ENCODE measurements at regions not wholly inside any gene's neighbourhood (a gene's known extent, or its start where the extent isn't known, plus 50 kb on each side); places are given as distances from the start of the nearest gene placed in this dataset.

GRCh38 chr3:161851941-161852566, 355.4 kb downstream of the OTOL1 start:
- DNase-seq (peak; percentile 64), ATAC-seq (no peak)

GRCh38 chr3:161852744-161853143, 356.1 kb downstream of the OTOL1 start:
- Mint-ChIP-seq H3K4me1 (no peaks in the 10 kb centered on the region), H3K4me3 (no peak overlapping the region), H3K36me3 (ENCODE audit: low read depth) (no peaks in the 10 kb centered on the region), H3K27me3 (no peaks in the 10 kb centered on the region), H3K9me3 (ENCODE audit: low read depth) (no peaks in the 10 kb centered on the region), H3K27ac (no peak overlapping the region)
- DNase-seq, result no peak
- ChIA-PET CTCF (no interaction called here), POLR2A (no interaction called here)
- intact Hi-C loops (cut with DNase I, micrococcal nuclease), result loop anchor here in 1 of 2 experiments (2.0 to 10.0 kb wide), 2 partner anchors 342 to 1638 kb away; no protein-coding TSS in a partner anchor
- no peak for ATAC-seq

More at GRCh38 chr3:161851941-161852566, 355.4 kb downstream of the OTOL1 start:
- ChIA-PET POLR2A (no interaction called here), CTCF (no interaction called here)
- Mint-ChIP-seq H3K4me3 (no peak overlapping the region), H3K9me3 (ENCODE audit: low read depth) (no peaks in the 10 kb centered on the region), H3K27me3 (no peaks in the 10 kb centered on the region), H3K4me1 (no peaks in the 10 kb centered on the region), H3K36me3 (ENCODE audit: low read depth) (no peaks in the 10 kb centered on the region), H3K27ac (no peak overlapping the region)
- intact Hi-C loops (cut with DNase I, micrococcal nuclease), result loop anchor here in 1 of 2 experiments (2.0 to 10.0 kb wide), 2 partner anchors 343 to 1639 kb away; no protein-coding TSS in a partner anchor

GRCh38 chr3:161854232-161854771, 357.7 kb downstream of the OTOL1 start:
- intact Hi-C loops (cut with DNase I, micrococcal nuclease), result loop anchor here in 1 of 2 experiments (10.0 kb wide), 1 partner anchor 340 kb away; no protein-coding TSS in a partner anchor
- no peaks in the 10 kb centered on the region for H3K27me3 Mint-ChIP-seq
- POLR2A ChIA-PET, result no interaction called here

GRCh38 chr3:161859057-161859456, 362.4 kb downstream of the OTOL1 start:
- no peaks in the 10 kb centered on the region for H3K27me3 Mint-ChIP-seq
- intact Hi-C loops (cut with DNase I, micrococcal nuclease), result loop anchor here in 1 of 2 experiments (10.0 kb wide), 1 partner anchor 336 kb away; no protein-coding TSS in a partner anchor
- H3K4me3 Mint-ChIP-seq, result no peak overlapping the region
- POLR2A ChIA-PET, result no interaction called here
- CTCF ChIA-PET, result interaction anchor here (1.0 kb wide), 1 partner anchor 13 kb away, joined by 3 read pairs; no protein-coding TSS in a partner anchor
- no peaks in the 10 kb centered on the region for H3K9me3 Mint-ChIP-seq (ENCODE audit: low read depth)
- H3K36me3 Mint-ChIP-seq (ENCODE audit: low read depth), result no peaks in the 10 kb centered on the region
- H3K27ac Mint-ChIP-seq, result no peak overlapping the region
- DNase-seq, result no peak
- H3K4me1 Mint-ChIP-seq, result no peaks in the 10 kb centered on the region
- ATAC-seq, result no peak

More at GRCh38 chr3:161854232-161854771, 357.7 kb downstream of the OTOL1 start:
- no peaks in the 10 kb centered on the region for H3K4me1 Mint-ChIP-seq
- CTCF ChIA-PET, result interaction anchor here (1.0 kb wide), 1 partner anchor 54 kb away, joined by 4 read pairs; no protein-coding TSS in a partner anchor
- no peaks in the 10 kb centered on the region for H3K36me3 Mint-ChIP-seq (ENCODE audit: low read depth)
- H3K4me3 Mint-ChIP-seq, result no peak overlapping the region
- H3K27ac Mint-ChIP-seq, result no peak overlapping the region
- peak; percentile 49 for DNase-seq
- ATAC-seq, result no peak
- H3K9me3 Mint-ChIP-seq (ENCODE audit: low read depth), result no peaks in the 10 kb centered on the region

GRCh38 chr3:161859865-161860450, 363.4 kb downstream of the OTOL1 start:
- CTCF ChIA-PET, result no interaction called here
- DNase-seq (no peak), ATAC-seq (no peak)
- Mint-ChIP-seq H3K4me3 (no peak overlapping the region), H3K9me3 (ENCODE audit: low read depth) (no peaks in the 10 kb centered on the region), H3K27ac (no peak overlapping the region), H3K36me3 (ENCODE audit: low read depth) (no peaks in the 10 kb centered on the region), H3K4me1 (no peaks in the 10 kb centered on the region), H3K27me3 (no peaks in the 10 kb centered on the region)
- POLR2A ChIA-PET, result no interaction called here
- intact Hi-C loops (cut with DNase I, micrococcal nuclease), result loop anchor here in 1 of 2 experiments (10.0 kb wide), 1 partner anchor 335 kb away; no protein-coding TSS in a partner anchor

GRCh38 chr3:161863775-161864174, 367.2 kb downstream of the OTOL1 start:
- Mint-ChIP-seq H3K36me3 (ENCODE audit: low read depth) (no peaks in the 10 kb centered on the region), H3K9me3 (ENCODE audit: low read depth) (no peaks in the 10 kb centered on the region), H3K4me3 (no peak overlapping the region), H3K27ac (no peak overlapping the region), H3K27me3 (no peaks in the 10 kb centered on the region), H3K4me1 (no peaks in the 10 kb centered on the region)
- ATAC-seq, result no peak
- CTCF ChIA-PET, result no interaction called here
- intact Hi-C loops (cut with DNase I, micrococcal nuclease), result no loop called here
- no peak for DNase-seq
- POLR2A ChIA-PET, result no interaction called here

GRCh38 chr3:161866176-161866575, 369.6 kb downstream of the OTOL1 start:
- Mint-ChIP-seq H3K27ac (no peak overlapping the region), H3K9me3 (ENCODE audit: low read depth) (no peaks in the 10 kb centered on the region), H3K27me3 (no peaks in the 10 kb centered on the region), H3K4me1 (no peaks in the 10 kb centered on the region), H3K36me3 (ENCODE audit: low read depth) (no peaks in the 10 kb centered on the region), H3K4me3 (no peak overlapping the region)
- ChIA-PET POLR2A (no interaction called here), CTCF (no interaction called here)
- DNase-seq (no peak), ATAC-seq (no peak)
- intact Hi-C loops (cut with DNase I, micrococcal nuclease), result no loop called here

- intact Hi-C loops (cut with DNase I, micrococcal nuclease), result no loop called here
- CTCF ChIA-PET, result no interaction called here
- Mint-ChIP-seq H3K4me3 (no peak overlapping the region), H3K27me3 (no peaks in the 10 kb centered on the region), H3K9me3 (ENCODE audit: low read depth) (peaks cover 5% of the 10 kb centered on the region), H3K36me3 (ENCODE audit: low read depth) (no peaks in the 10 kb centered on the region), H3K4me1 (no peaks in the 10 kb centered on the region), H3K27ac (no peak overlapping the region)
- no peak for ATAC-seq
- no peak for DNase-seq
- POLR2A ChIA-PET, result no interaction called here
Measured at GRCh38 chr3:161875483-161875882, 378.9 kb downstream of the OTOL1 start.

GRCh38 chr3:161879470-161879869, 382.9 kb downstream of the OTOL1 start:
- H3K36me3 Mint-ChIP-seq (ENCODE audit: low read depth), result no peaks in the 10 kb centered on the region
- POLR2A ChIA-PET, result no interaction called here

GRCh38 chr3:161884830-161885229, 388.2 kb downstream of the OTOL1 start:
- intact Hi-C loops (cut with DNase I, micrococcal nuclease), result no loop called here
- Mint-ChIP-seq H3K4me3 (no peak overlapping the region), H3K27me3 (no peaks in the 10 kb centered on the region), H3K36me3 (ENCODE audit: low read depth) (no peaks in the 10 kb centered on the region), H3K27ac (no peak overlapping the region), H3K4me1 (no peaks in the 10 kb centered on the region), H3K9me3 (ENCODE audit: low read depth) (peaks cover 15% of the 10 kb centered on the region)
- ChIA-PET CTCF (no interaction called here), POLR2A (no interaction called here)
- ATAC-seq, result no peak
- no peak for DNase-seq

More at GRCh38 chr3:161879470-161879869, 382.9 kb downstream of the OTOL1 start:
- H3K9me3 Mint-ChIP-seq (ENCODE audit: low read depth), result peaks cover 12% of the 10 kb centered on the region
- CTCF ChIA-PET, result no interaction called here
- DNase-seq (no peak), ATAC-seq (no peak)
- intact Hi-C loops (cut with DNase I, micrococcal nuclease), result no loop called here
- no peaks in the 10 kb centered on the region for H3K27me3 Mint-ChIP-seq
- no peak overlapping the region for H3K27ac Mint-ChIP-seq
- H3K4me1 Mint-ChIP-seq, result no peaks in the 10 kb centered on the region
- H3K4me3 Mint-ChIP-seq, result no peak overlapping the region

GRCh38 chr3:161890147-161890625, 393.6 kb downstream of the OTOL1 start:
- POLR2A ChIA-PET, result no interaction called here
- peaks cover 10% of the 10 kb centered on the region for H3K9me3 Mint-ChIP-seq (ENCODE audit: low read depth)
- no peak overlapping the region for H3K27ac Mint-ChIP-seq
- CTCF ChIA-PET, result no interaction called here
- no peaks in the 10 kb centered on the region for H3K4me1 Mint-ChIP-seq
- ATAC-seq (no peak), DNase-seq (no peak)
- no peak overlapping the region for H3K4me3 Mint-ChIP-seq
- intact Hi-C loops (cut with DNase I, micrococcal nuclease), result no loop called here
- H3K36me3 Mint-ChIP-seq (ENCODE audit: low read depth), result no peaks in the 10 kb centered on the region
- H3K27me3 Mint-ChIP-seq, result no peaks in the 10 kb centered on the region

GRCh38 chr3:161893972-161894371, 397.4 kb downstream of the OTOL1 start:
- POLR2A ChIA-PET, result no interaction called here
- peaks cover 3% of the 10 kb centered on the region for H3K9me3 Mint-ChIP-seq (ENCODE audit: low read depth)
- H3K36me3 Mint-ChIP-seq (ENCODE audit: low read depth), result no peaks in the 10 kb centered on the region
- H3K27me3 Mint-ChIP-seq, result no peaks in the 10 kb centered on the region
- ATAC-seq (no peak), DNase-seq (no peak)
- intact Hi-C loops (cut with DNase I, micrococcal nuclease), result no loop called here
- no peak overlapping the region for H3K27ac Mint-ChIP-seq
- H3K4me3 Mint-ChIP-seq, result no peak overlapping the region
- CTCF ChIA-PET, result interaction anchor here (1.0 kb wide), 1 partner anchor 29 kb away, joined by 4 read pairs; no protein-coding TSS in a partner anchor
- H3K4me1 Mint-ChIP-seq, result no peaks in the 10 kb centered on the region
